ENCODE measurements at regions not wholly inside any gene's neighbourhood (a gene's known extent, or its start where the extent isn't known, plus 50 kb on each side); places are given as distances from the start of the nearest gene placed in this dataset.
"Not testable (repeated sequence)": the region's sequence is repeated elsewhere in the genome, so short reads cannot be mapped to it uniquely, and the experiment has no call there.

DNA sequence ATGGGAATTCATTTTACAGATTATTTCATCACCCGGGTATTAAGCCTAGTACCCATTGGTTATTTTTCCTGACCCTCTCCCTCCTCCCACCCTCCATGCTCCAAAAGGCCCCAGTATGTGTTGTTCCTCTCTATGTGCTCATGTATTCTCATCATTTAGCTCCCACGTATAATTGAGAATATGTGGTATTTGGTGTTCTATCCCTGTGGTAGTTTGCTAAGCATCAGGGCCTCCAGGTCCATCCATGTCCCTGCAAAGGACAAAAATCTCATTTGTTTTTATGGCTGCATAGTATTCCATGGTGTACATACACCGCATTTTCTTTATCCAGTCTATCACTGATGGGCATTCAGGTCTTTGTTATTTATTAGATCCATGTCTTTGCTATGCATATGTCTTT is 894.1 kb upstream of the MIR17HG start:
- no peak for DNase-seq (ENCODE audit: low spot score)

- DNase-seq (ENCODE audit: low spot score), result no peak
Measured at GRCh38 chr13:90454002-90454636, 893.4 kb upstream of the MIR17HG start.

DNA sequence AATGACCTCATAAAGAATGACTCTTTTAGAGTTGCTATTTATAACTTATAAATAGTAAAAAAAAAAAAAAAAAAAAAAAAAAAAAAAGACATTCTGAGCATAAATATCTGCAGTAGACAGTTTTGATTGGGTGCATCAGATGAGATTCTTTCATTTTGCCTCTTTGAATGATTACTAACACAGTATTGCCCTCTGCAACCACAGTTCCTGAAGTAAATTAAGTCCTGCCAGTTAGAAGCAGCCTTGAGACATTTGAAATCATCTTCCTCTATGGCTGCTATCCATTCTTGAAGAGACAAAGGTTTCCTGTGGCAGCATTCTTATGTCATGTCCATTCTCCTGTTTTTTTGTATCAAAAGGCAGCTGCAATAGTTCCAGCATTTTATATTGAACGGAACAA is 892.4 kb upstream of the MIR17HG start:
- no peak for DNase-seq (ENCODE audit: low spot score)

- DNase-seq (ENCODE audit: low spot score), result no peak
Measured at GRCh38 chr13:90455823-90456222, 891.7 kb upstream of the MIR17HG start.

DNA sequence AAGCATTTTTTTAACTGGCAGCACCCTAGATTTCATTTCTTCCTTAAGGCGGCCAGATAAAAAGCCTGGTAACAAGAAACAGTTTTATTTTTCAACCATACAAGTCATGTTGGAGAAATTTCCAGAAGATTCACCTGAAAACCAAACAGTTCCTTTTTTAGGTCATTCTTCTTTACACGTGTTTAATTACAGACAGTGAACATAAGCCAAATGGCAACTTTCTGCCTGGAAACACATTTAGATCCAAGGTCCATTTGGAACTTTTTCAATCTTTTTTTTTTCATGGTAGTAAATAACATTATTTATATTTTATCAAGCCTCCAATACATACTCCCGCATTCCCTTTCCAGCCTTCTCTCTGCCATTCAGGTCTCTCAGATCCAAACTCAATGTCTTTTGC is 886.1 kb upstream of the MIR17HG start:
- DNase-seq (ENCODE audit: low spot score), result no peak

DNA sequence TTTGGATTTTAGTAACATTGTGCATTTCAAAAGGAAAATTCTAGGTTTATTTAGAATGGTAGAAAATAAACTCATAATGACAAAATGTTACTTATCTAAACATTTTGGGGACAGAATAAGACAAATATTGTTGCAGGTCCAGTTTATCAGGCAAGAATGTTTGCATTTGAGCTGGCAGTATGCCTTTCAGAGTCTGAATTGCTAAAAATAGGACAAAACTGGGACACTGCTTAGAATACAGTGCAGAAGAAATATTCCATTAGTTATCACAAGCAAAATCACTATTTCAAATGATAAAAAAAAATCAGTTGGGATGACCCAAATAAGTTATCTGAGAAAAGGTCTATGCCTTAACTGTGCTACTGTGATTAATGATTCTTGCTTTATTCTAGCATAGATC is 870.3 kb upstream of the MIR17HG start:
- DNase-seq (ENCODE audit: low spot score), result no peak

DNA sequence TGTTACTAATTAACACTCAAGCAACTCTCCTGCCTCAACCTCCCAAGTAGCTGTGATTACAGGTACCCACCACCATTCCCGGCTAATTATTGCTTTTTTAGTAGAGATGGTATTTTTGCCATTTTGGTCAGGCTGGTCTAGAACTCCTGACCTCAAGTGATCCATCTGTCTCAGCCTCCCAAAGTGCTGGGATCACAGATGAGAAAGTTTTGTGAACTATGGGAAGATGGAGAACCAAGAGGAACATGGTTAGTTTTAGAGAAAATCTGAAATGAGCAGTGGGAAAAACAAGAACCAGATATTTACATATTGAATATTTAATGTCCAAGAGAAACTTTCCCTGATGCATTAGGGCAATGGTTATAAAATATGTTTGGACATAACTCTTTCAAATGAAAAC is 863.6 kb upstream of the MIR17HG start:
- no peak for DNase-seq (ENCODE audit: low spot score)

GRCh38 chr13:90485436-90485835 is 862.1 kb upstream of the MIR17HG start:
- no peak for DNase-seq (ENCODE audit: low spot score)

DNA sequence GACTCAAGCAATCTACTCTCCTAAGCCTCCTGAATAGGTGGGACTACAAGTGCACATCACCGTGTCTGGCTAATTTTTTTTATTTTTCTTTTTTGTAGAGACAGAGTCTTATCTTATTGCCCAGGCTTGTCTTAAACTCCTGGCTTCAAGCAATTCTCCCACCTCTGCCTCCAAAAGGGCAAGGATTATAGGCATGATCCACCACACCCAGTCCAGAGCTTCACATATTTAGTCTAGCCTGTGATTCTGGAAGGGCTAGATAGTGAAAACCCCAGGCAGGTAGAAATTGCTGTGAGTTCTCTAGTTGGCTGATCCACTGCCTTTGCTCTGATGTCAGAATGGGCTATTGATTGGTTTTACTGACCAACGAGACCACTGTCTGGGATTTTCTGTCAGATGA is 854.6 kb upstream of the MIR17HG start:
- DNase-seq (ENCODE audit: low spot score), result no peak

- no peak for DNase-seq (ENCODE audit: low spot score)
Measured at GRCh38 chr13:90493667-90494066, 853.8 kb upstream of the MIR17HG start.

DNA sequence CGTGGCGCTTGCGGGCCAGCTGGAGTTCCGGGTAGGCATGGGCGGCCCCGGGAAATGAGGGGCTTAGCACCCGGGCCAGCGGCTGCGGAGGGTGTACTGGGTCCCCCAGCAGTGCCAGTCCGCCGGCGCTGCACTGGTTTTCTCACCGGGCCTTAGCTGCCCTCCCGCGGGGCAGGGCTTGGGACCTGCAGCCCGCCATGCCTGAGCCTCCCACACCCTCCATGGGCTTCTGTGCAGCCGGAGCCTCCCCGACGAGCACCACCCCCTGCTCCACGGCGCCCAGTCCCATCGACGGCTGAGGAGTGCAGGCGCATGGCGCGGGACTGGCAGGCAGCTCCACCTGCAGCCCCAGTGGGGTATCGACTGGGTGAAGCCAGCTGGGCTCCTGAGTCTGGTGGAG is 852.6 kb upstream of the MIR17HG start:
- DNase-seq (ENCODE audit: low spot score), result not testable (repeated sequence)

DNA sequence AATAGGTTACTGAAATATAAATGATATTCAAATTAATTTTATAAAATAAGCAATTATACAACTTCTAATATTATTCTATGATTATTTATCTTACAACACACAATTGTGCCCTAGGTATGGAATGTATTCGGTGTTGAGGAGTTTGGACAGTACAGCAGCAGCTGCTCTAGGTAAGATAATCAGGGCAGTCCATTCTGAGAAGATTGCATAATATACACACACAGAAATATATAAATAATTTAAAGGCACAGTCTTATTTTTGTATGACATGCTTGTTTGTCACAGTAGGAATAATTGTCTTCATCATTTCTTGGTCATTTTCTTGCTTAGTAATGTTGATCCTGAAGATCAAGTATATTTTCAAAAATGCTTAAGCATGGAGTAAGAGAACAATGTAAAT is 849.4 kb upstream of the MIR17HG start:
- no peak for DNase-seq (ENCODE audit: low spot score)

GRCh38 chr13:90498816-90499215 is 848.7 kb upstream of the MIR17HG start:
- DNase-seq (ENCODE audit: low spot score), result no peak

DNA sequence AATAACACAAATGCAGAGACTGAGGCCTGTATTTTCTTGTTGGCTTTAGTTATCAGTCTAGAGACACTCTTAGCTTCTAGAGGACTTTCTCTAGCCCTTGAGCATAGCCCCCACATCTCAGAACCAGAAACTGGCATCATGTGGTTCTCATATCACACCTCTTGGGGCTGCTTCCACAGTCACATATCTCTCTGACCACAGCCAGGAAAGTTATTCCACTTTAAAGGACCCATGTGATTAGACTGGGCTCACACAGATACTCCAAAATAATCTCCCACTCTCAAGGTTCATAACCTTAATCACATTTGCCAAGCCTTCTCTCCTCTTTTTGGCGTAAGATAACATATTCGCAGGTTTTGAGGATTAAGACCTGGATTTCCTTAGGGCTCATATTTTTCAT is 846.9 kb upstream of the MIR17HG start:
- DNase-seq (ENCODE audit: low spot score), result no peak

DNA sequence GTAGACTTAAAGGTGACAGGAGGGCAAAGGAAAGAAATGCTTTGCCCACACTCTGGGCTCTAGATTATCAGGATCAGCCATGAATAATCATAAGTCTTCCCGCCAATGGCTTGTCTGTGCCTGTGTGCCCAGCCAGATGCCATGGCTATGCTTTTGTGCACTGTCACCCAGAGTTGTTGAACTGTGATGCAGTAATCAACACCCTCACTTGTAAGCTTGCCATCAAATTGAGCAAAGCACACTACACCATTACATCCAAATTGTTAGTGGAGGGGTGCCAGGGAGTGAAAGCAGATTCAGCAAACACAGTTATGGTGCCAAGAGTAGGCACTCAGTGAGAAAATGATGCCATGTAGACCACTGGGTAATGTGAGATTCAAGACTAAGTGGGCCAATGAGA is 845.3 kb upstream of the MIR17HG start:
- DNase-seq (ENCODE audit: low spot score), result no peak

DNA sequence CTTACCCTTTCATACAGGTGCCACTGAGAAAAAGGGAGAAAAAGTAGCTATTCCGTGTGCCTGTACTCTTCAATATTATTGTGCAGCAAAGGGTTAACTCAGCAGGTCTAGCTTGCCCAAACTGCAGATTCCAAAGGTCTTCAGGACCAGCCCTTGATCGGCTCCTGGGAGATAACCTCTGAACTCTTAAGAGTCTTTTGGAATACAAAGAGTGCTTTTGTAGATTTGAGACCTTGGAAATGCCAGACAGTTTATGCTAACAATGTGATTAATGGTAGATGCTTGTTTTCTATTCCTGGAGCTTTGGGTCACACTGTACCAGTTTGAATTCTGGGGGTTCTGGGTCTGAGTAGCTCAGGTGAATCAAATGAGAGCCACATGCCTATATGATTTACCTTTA is 844.7 kb upstream of the MIR17HG start:
- DNase-seq (ENCODE audit: low spot score), result no peak

GRCh38 chr13:90510319-90510718 is 837.2 kb upstream of the MIR17HG start:
- DNase-seq (ENCODE audit: low spot score), result no peak

- no peak for DNase-seq (ENCODE audit: low spot score)
Measured at GRCh38 chr13:90511903-90512302, 835.6 kb upstream of the MIR17HG start.

DNA sequence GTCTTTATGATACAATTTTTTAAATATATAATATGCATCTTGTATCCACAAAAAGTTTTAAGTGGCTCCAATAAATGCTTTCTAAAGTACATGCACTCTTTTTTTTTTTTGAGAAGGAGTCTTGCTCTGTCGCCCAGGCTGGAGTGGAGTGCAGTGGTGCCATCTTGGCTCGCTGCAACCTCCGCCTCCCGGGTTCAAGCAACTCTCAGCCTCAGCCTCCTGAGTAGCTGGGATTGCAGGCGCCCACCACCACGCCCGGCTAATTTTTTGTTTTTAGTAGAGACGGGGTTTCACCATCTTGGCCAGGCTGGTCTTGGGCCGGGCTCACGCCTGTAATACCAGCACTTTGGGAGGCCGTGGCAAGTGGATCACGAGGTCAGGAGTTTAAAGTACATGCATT is 832.8 kb upstream of the MIR17HG start:
- DNase-seq (ENCODE audit: low spot score), result not testable (repeated sequence)

GRCh38 chr13:90518417-90518816 is 829.1 kb upstream of the MIR17HG start:
- DNase-seq (ENCODE audit: low spot score), result no peak

GRCh38 chr13:90519157-90519556 is 828.3 kb upstream of the MIR17HG start:
- no peak for DNase-seq (ENCODE audit: low spot score)

DNA sequence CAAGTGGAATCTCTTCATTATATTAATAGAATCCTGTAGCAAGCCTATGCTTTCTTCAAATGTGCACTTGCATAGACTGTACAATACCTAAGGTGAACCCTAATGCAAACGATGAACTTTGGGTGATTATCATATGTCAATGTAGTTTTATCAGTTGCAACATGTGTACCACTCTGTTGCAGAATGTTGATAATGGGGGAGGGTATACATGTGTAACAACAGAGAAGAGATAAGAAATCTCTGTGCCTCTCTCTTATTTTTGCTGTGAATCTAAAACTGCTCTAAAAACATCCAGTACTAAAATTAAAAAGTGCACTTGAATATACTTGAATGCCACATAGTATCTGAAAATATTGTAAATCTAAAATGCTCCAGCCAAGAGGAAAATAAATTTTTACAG is 820.8 kb upstream of the MIR17HG start:
- DNase-seq (ENCODE audit: low spot score), result no peak

GRCh38 chr13:90531744-90532143 is 815.7 kb upstream of the MIR17HG start:
- DNase-seq (ENCODE audit: low spot score), result no peak

DNA sequence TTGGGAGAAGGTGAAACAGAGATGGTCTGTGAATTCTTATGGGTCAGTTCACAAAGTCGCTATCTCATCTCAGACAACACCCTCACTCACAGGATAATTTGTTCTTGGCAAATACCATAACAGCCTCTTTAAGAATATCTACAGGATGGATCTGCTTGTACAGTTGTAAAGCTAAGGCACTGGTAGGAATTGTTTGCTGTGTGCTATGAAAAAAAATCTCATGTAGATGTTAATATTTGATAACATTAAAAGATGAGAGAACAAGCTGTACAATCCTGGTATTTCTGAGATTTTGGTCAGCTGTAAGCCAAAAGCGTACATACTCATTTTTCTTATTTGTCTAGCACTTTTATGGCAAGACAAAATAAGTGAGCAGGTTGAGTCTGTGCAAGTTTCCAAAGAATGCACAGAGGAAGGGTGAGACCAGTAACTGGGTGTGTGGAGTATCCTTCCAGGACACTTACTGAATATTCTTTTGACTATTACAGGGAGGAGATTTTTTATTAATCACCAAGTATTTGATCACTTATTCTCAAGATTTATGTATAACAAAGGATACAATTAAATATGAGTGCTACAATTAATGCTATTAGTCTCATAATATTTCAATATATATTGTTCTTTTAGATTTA is 814.5 kb upstream of the MIR17HG start:
- no peak for DNase-seq (ENCODE audit: low spot score)

Data from activated CD4-positive, alpha-beta T cell treated with anti-CD3 and anti-CD28 coated beads, Interleukin-2, Interleukin-4, amounts not matched to agents 100 ng/mL and 50 ng/mL, durations not matched to agents 16 hours and 8 hours (primary cell).